BJ (cell line): ENCODE measurements at regions not wholly inside any gene's neighbourhood (a gene's known extent, or its start where the extent isn't known, plus 50 kb on each side); places are given as distances from the start of the nearest gene placed in this dataset.

Experiments
- CTCF ChIA-PET: fragments of 350-600 bp; formaldehyde crosslinking; extraction: SDS; loops from one replicate; lab custom pipeline; 2021; ENCODE audit warnings: antibody characterized with exemption, inconsistent platforms; lab: Yijun Ruan, JAX
- POLR2A ChIA-PET: fragments of 300-600 bp; sonication (Branson Sonifier 250); formaldehyde crosslinking; extraction: SDS; loops from one replicate; lab custom pipeline; 2021; ENCODE audit warnings: antibody characterized with exemption; lab: Charles Lee
- DNase-seq: peaks from one replicate; pipeline ENCODE4 v3.0.0-alpha.2; 2011; ENCODE audit warnings: low read depth
- H3K27me3 ChIP-seq: 2 replicates; pipeline ENCODE4 v1.6.0; 2011; ENCODE audit warnings: low read length; ENCODE audit not compliant: control insufficient read depth, insufficient read depth
- H3K36me3 ChIP-seq: 2 replicates; pipeline ENCODE4 v1.5.1; 2011; ENCODE audit warnings: low read length; ENCODE audit not compliant: control insufficient read depth, insufficient read depth
- H3K4me3 ChIP-seq: 2 replicates; pipeline ENCODE4 v1.5.1; 2011; ENCODE audit warnings: low read depth, mild to moderate bottlenecking, control low read depth, low read length
- TF ChIP-seq, protein P1 (sequence below): IDR thresholded peaks from 2 replicates; pipeline ENCODE4 v1.5.1; 2011; ENCODE audit warnings: low read depth, mild to moderate bottlenecking, control low read depth, inconsistent platforms, low read length, moderate library complexity; ENCODE audit not compliant: insufficient read depth

DNA sequence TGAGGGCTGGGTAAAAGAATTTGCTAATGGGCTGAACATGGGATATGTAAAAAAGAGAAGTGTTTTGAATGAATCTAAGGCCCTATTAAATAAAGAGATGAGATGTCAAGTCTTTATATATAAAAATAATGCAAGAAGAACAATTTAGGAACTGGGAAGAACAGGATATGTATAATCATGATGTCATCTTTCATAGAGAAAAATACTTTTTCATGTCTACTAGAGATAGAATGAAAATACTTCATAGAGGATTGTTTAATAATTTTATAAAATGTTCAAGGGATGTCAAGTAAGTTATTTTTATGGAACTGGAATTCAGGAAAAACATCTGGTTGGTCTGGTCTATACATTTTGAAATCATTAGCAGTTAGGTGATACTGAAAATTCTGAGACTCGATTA, 799.0 kb upstream of the CTNND2 start:
- CTCF ChIA-PET: no interaction called here
- no peaks in the 10 kb centered on the region for H3K36me3 ChIP-seq
- H3K27me3 ChIP-seq: no peaks in the 10 kb centered on the region
- H3K4me3 ChIP-seq: no peak overlapping the region
- TF ChIP-seq, protein P1, sequence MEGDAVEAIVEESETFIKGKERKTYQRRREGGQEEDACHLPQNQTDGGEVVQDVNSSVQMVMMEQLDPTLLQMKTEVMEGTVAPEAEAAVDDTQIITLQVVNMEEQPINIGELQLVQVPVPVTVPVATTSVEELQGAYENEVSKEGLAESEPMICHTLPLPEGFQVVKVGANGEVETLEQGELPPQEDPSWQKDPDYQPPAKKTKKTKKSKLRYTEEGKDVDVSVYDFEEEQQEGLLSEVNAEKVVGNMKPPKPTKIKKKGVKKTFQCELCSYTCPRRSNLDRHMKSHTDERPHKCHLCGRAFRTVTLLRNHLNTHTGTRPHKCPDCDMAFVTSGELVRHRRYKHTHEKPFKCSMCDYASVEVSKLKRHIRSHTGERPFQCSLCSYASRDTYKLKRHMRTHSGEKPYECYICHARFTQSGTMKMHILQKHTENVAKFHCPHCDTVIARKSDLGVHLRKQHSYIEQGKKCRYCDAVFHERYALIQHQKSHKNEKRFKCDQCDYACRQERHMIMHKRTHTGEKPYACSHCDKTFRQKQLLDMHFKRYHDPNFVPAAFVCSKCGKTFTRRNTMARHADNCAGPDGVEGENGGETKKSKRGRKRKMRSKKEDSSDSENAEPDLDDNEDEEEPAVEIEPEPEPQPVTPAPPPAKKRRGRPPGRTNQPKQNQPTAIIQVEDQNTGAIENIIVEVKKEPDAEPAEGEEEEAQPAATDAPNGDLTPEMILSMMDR: no peak
- POLR2A ChIA-PET: no interaction called here
- DNase-seq: no peak

DNA sequence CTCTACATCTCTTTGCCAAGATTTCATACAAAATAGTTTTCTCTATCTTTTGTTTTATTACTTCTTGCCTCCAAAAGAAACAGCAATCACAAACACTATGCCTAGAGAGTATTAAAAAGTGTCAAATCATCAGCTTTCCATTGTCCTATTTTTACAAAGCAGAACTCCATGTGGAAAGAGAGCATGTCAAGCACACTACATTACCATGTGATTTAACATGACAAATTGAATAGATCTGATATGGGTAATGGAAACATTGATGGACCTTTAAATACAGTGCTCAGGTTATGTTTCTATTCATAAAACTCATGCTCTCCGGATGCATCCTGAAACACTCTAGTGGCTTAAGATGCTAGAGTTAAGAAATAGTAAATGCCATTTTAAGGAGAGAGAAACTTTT, 791.4 kb upstream of the CTNND2 start:
- Histone ChIP-seq H3K36me3 (no peaks in the 10 kb centered on the region), H3K4me3 (no peak overlapping the region), H3K27me3 (no peaks in the 10 kb centered on the region)
- TF ChIP-seq, protein P1: no peak
- ChIA-PET CTCF (no interaction called here), POLR2A (no interaction called here)
- no peak for DNase-seq

DNA sequence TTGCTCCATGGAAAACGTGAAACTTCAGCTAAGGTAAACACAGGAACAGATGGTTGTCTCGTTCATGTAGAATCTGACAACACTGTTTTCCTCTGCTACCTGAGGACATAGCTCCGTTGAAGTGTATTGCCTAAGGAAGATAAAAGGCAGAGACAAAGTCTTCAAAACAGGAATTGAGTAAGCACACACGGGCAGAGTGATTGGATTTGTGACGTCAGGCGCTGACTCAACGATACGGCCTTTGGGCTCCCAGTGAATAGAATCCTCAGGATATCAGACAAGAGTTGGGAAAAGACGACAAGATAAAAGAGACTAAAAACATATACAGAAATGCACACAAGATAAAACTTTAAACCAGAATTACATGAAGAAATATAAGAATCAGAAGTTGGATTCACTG, 787.1 kb upstream of the CTNND2 start:
- POLR2A ChIA-PET: no interaction called here
- CTCF ChIA-PET: no interaction called here
- Histone ChIP-seq H3K4me3 (no peak overlapping the region), H3K27me3 (no peaks in the 10 kb centered on the region), H3K36me3 (no peaks in the 10 kb centered on the region)
- TF ChIP-seq, protein P1: no peak
- no peak for DNase-seq

DNA sequence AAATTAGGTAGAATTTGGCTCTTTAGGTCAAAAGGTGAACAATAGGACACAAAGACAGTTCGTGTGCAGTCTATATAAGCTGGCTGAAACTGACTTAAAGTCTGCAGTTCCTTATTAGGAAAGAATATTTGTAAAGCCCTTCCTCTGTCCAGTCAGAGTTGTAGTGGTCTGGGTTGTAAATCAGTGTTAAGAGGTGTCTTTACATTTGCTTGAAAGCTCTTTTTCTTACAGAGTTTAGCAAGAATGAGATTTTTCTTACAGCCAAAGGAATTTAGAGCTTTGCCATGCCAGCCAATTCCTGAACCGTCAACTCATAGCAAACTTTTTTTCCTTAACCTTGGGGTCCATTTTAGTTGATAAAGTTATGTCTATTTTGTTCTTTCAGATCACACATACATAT, 786.1 kb upstream of the CTNND2 start:
- CTCF ChIA-PET: no interaction called here
- TF ChIP-seq, protein P1: no peak
- H3K27me3 ChIP-seq: no peaks in the 10 kb centered on the region
- POLR2A ChIA-PET: no interaction called here
- no peak overlapping the region for H3K4me3 ChIP-seq
- H3K36me3 ChIP-seq: no peaks in the 10 kb centered on the region
- DNase-seq: no peak

DNA sequence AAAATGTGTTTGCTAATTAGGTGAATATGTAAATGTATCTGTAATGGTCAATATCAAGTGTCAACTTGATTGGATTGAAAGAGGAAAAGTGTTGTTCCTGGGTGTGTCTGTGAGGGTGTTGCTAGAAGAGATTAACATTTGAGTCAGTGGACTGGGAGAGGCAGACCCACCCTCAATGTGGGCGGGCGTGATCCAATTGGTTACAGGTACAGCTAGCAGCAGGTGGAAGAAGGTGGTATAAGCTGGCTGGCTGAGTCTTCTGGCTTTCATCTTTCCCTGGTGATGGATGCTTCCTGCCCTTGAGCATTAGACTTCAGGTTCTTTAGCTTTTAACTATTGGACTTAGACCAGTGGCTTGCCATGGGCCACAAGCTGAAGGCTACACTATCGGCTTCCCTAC, 779.0 kb upstream of the CTNND2 start:
- TF ChIP-seq, protein P1: no peak
- ChIA-PET POLR2A (no interaction called here), CTCF (interaction anchor here (0.8 kb wide), 1 partner anchor 155 kb away, joined by 3 read pairs; no protein-coding TSS in a partner anchor)
- no peak overlapping the region for H3K4me3 ChIP-seq
- H3K27me3 ChIP-seq: no peaks in the 10 kb centered on the region
- DNase-seq: no peak
- H3K36me3 ChIP-seq: no peaks in the 10 kb centered on the region
